ENCODE measurements at regions not wholly inside any gene's neighbourhood (a gene's known extent, or its start where the extent isn't known, plus 50 kb on each side); places are given as distances from the start of the nearest gene placed in this dataset.

- TF ChIP-seq CTCF (IDR thresholded peaks at IDR 0.05) (no peak), POLR2A (IDR thresholded peaks at IDR 0.05) (no peak), EP300 (IDR thresholded peaks at IDR 0.05) (no peak)
Measured at GRCh38 chr13:67285611-67286010, 55.5 kb upstream of the PCDH9 start.
